NCI-H526 (cell line): ENCODE measurements at regions not wholly inside any gene's neighbourhood (a gene's known extent, or its start where the extent isn't known, plus 50 kb on each side); places are given as distances from the start of the nearest gene placed in this dataset.
"Not testable (repeated sequence)": the region's sequence is repeated elsewhere in the genome, so short reads cannot be mapped to it uniquely, and the experiment has no call there.

Experiments
- DNase-seq, 2 experiments: peaks; one replicate each; lab custom pipeline; 2025; lab: John Stamatoyannopoulos, UW

DNA sequence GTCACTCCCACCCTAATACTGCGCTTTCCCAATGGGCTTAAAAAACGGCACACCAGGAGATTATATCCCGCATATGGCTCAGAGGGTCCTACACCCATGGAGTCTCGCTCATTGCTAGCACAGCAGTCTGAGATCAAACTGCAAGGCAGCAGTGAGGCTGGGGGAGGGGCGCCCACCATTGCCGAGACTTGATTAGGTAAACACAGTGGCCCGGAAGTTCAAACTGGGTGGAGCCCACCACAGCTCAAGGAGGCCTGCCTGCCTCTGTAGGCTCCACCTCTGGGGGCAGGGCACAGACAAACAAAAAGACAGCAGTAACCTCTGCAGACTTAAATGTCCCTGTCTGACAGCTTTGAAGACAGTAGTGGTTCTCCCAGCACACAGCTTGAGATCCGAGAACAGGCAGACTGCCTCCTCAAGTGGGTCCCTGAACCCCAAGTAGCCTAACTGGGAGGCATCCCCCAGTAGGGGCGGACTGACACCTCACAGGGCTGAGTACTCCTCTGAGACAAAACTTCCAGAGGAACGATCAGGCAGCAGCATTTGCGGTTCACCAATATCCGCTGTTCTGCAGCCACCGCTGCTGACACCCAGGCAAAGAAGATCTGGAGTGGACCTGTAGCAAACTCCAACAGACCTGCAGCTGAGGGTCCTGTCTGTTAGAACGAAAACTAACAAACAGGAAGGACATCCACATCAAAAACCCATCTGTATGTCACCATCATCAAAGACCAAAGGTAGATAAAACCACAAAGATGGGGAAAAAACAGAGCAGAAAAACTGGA is 1085.6 kb upstream of the FANCL start:
- DNase-seq = not testable (repeated sequence)

DNA sequence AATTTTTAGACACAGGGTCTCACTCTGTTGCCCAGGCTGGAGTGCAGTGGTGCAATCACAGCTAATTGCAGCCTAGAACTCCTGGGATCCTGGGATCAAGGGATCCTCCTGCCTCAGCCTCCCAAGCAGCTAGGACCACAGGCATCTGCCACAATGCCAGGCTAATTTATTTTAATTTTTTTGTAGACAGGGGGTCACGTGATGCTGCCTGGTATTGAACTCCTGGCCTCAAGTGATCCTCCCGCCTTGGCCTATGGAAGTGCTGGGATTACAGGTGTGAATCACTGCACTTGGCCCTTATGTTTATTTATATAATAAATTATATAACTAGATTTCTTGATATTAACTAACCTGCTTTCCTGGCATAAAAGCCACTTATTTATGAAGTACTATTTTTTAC is 1081.7 kb upstream of the FANCL start:
- DNase-seq = no peak

DNA sequence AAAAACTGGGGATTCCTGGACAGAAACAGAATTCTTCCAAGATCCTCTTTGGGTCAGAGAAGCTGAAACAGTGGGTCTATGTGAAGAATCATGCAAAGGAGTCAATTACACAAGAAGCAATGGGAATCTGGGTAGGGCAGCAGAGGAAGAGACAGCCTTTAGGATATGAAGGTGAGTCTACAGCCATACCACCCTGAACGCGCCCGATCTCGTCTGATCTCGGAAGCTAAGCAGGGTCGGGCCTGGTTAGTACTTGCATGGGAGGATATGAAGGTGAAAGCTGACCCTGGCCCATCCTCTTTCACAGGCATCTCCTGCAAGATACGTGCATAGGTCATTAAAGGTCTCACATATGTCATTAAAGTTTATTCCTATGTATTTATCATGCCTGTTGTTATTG is 1080.9 kb upstream of the FANCL start:
- DNase-seq = no peak

DNA sequence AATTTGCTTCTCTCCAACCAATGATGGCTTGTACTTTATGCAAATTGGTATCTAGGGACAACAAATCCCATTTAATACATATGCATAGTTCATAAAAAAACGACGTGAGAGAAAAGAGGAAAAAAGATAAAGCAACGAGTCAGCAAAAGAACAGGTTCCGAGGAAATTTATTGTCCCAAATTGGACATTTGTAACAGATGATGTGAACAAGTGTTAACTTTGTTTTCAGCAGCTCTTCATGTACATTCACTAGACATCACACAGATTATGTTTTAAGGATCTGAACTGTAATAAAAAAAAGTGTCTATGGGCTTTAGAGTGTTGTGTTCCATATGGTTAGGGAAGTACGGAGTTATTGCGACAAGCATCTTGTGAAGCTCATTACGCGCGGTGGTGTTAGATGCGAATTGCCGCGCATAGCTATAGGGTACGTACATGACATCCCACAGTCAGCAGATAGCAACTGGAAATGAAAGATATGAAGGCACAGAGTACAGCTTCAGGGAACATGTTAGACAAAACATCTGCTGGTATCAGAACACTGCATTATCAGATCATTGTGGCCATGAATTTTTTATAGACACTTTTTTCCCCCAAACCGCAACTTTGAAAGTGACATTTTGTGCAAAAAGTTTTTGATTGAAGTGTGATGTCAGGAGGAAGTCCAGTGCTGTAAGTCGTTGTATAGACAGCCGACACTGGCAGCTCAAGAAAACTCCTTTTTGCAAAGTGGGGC is 1073.1 kb upstream of the FANCL start:
- no peak for DNase-seq

DNA sequence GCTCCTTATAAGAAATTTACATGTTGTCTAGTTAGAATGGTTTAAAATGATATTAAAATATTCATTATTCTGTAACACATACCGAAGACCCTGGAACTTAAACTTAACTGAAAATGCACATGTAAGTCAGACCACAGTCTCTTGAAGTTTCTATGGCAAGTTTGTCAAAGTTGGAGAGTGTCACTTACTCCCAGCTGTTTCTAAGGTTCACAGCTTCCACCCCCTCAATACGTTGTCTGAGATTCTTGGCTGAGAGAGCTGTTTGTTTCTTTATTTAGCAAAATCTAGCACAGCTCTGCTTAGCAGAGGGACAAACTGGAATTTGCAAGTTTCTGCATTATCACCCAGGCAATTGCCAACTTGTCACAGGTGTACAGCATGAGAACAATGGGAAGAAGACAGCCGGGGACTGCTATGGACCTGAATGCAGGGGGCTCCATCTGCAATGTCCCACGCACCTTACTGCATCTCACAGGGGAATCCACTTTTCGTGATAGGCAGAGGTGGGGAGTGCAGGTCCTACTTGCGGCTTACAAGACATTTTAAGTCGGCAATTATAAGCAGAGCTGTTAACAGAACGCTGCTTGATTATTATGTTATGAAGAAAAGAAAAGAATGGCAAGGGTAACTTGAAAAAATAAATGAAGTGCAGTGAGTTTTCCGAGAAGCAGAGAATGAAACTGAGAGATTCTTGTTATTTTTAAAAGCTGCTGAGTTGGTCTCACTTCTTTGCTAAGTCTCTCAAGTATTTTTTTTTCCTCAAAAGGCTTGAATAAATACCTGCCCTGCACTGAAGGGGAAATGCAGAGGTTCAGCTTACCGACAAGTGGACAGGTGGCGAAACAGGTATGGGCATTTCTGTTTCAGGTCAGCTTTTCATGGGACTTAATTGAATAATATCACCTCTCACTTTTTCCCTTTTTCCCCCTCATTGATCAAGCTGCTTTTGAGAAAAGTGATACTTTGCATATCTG is 1072.1 kb upstream of the FANCL start:
- DNase-seq = peak; percentile 33 to 61

DNA sequence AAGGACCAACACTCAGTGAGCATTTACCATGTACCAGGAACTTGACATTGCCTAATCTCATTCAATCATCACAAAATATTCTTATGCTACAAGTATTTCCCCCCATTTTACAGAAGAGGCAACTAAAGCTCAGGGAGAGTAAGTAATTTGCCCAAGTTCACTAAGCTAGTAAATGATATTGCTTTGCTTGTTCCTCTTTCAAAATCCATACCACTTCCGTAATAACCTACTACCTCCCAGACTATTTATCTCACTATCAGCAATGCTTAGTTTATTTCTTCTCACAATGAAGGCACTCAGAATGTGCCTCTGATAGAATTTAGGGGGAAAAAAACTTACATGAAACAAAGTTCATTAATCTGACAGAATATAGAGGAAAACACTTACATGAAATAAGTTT is 1070.9 kb upstream of the FANCL start:
- DNase-seq = no peak

DNA sequence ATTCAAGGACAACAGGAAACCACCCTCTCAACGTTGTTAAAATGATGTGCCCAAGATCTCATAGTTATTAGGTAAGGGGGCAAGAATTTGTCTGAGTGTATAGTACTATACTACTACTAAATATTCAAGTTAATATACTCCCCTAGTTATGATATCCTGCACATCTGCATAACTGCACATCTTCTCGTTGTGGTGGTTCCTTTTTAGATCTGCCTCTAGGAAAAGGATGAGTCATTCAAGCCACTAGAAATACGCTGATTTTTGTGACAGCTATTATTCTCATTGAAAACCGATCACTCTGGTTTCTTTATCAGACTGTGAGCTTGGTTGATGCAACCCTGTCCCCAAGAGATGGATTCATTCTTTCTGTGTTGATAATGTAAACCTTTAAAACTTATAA is 1067.0 kb upstream of the FANCL start:
- DNase-seq = no peak

DNA sequence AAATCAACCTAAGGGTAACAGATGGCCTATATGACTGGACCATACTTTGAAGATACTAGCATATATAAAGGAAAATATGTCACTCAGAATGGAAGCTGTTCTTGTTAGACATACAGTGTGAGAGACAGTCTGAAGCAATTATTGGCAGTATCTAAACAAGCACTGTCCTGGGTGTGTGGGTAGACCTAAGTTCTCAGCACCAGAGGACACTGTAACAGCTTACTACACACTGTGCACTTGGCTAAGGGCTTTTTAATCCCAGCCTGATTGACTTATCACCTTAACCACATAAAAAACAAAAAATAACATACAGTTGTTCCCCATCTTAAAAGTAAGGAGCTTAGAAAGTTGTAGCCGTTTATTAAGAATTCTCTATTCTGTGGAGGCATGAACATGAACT is 1066.1 kb upstream of the FANCL start:
- no peak for DNase-seq

DNA sequence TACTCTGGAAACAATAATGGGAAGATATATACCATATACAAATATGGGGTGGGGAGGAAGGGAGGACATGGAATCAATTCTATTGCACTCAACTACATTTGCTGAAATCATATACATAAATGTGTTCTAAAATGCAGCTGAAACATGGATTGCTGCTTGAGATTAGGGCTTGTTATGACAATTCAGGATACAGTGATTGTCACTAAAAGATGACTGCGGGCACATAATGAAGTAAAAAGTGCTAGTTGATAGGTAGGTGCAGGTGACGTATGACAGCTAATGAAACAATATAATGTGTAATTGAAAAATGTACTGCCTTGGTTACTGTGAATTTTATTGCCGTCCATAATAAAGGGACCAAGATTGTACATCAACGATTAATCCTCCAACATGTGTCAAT is 1062.1 kb upstream of the FANCL start:
- no peak for DNase-seq

DNA sequence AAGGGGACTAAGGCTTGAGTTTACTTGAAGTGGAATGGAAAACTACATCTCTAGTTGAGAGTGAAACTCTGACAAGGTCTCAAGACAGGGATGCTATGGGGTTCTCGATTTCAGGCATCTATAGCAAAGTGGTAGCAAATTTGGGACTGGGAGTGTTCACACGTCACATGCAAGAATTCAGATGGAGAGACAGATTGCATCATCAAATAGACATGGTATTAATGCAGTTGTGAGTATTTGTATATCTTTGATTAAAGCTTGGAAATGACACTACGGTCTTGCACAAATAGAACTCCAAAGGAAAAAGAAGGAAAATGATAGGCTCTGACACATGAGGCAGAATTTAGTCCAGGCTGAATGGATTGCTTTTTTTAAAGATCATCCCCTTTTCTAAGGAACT is 1061.6 kb upstream of the FANCL start:
- no peak for DNase-seq

DNA sequence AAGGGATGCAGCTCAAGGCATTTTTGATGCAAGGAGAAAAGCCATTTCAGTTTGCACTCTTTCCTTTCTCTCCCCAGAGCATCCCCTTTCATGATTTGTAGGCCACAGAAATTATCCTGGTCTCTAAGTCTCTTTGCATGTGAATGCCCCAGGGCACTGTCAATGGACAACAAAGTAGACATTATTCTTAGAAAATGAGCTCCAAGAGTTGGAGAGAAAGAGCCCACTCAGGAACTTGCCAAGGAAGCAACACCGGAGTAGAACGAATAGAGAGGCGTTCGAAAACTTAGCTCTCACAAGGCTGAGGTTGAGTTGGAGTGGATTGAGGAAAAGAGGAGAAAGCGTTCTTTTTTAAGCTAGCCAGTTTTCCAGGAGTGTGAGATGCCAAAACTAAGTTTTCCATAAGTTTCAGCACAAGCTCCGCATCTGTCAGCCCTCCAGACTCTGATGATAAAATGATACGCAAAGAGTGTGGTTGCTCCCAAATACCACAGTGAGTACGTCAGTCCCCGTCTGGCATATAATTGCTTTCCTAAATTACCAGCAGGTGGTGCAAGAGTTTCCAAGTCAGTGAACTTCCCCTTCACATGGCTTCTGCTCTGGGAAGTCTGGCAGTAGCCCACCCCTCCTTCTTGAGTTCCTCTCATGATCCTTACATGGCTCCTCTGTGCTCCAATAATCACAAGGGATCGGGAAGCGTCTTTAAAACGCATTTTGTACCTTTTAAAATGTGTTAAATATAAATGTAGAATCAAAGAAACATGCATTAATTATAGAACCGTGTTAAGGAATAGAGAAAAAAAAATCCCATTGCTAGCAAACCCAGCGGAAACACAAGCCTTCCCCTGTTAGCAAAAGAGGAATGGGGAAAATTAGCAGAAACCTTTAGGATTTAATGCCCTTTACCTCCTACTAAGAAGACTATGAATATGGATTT is 1060.6 kb upstream of the FANCL start:
- peak; percentile 72 to 88 for DNase-seq

DNA sequence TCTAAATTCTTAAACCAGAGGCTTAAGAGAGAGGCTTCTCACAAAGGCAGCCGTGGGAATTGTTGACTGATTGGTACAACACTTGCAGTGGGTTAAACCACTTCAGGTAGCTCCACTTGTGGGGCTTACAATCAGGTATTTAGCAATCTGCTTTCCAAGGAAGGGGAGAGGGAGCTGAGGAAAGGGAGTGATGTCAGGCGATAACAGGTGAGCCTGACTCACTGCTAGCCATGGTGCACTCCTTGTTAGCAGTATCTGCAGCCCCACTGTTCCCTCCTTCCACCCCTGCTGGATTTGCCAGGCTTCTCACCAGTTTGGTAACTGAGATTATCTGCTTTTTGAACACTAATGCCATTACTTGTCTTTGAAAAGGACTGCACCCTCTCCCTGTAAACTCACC is 1056.7 kb upstream of the FANCL start:
- DNase-seq = no peak

DNA sequence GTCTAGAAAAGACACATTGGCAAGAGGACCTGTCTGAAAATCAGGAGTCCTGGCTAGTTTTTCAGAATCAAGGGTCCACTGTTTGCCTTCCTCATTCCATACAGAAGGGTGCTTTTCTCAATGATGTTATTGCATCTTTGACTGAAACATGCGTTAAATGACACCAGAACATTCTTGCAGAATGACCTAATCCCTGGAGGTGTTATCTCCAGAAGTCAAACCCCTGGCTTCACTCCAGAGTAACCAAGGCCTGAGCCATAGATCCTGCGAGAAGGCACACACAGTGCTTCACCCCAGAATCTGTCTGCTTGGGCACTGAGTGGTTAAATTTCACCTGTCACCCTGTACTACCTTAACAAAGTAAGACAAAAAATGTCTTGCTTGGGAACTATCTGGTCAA is 1055.2 kb upstream of the FANCL start:
- no peak for DNase-seq

DNA sequence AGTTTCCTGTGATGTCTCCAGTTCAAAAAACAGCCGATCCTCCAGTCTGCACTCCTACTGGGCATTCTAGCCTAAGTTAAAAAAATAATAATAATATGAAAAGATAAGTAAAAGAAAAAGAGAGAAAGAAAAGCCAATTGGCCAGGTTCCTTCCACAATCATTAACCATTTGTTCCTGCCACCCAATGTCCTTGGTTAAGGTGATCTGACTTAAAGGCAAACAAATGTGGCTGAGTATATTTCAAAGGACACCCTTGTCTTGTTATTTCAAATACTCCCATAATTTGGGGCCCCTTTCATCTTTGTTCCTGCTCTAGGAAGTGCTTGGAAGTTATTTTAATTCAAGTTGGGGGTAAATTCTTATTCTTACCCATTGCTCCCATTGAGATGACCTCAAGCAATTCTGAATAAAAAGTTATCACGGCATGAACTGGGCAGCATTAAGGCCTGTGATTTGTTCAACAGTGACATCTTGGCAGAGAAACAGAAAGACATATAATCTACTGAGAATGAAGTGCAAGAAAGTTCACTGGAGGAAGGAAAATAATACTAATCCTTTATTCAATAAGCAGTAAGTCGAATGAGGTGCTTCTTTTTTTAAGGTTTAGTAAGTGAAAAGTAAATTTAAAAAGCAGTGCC is 1054.5 kb upstream of the FANCL start:
- no peak for DNase-seq

DNA sequence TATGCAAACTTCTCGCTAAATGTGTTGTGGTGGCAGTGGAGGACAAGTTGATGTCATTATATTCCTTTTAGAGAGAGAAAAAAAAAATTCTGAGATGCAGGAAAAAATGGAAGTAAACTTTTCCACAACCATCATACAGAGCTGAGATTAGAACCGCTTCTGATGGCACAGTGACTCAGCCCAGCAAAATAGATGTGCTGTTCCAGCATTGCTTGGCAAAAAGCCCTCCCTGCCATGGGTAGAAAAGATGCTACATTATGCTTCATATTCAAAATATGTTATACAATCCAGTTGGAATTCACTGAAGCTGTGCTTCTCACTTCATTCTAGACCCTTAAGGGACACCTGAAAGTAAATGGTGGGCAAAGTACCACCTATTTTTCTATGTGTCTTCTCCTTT is 1047.6 kb upstream of the FANCL start:
- DNase-seq = no peak

DNA sequence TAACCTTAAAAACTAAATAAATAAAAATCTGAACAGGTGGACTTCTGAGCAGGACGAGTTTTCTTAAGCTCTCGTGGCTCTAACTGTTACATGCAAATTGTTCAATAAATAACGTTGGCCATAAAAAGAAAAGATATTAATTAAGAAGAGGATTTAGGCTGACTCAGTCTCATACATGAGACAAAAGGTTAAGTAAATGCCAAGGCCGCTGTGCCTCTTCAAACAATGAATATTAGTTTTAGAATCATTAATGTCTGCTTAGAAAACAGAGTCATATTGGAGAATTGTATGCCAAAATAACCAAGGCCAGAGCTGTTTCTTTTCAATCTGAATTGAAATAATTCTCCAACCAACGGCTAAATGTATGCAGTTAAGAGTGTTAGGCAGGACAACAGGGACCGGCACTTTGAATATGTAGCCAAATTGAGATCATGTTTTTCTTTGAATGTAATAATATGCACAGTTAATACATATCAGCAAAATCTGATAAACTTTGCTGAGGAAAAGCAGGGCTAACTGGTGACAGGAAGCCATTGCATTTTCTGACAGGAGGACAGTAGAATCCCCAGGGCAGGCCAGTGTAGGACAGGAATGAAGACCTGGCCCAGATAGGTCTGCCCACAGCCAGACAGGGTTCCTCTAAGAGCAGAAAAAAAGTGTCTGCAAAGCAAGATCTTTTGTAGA is 1041.4 kb upstream of the FANCL start:
- no peak for DNase-seq

DNA sequence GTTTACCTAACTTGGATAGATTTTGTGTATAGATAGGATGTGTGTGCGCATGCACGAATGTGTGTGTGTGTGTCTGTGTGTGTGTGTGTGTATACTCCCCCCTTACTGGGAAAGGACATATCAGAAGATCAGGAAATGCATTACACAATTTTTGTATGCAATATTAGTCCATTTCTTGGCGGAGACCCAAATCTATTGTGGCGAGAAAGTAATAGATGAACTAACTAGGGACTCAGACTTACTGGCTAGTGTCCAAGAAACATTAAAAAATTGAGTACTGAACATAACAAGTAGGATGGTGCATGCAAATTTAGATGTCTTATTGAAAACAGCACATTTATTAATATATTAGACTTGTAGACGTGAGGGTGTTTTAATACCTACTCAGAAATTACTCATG is 1036.5 kb upstream of the FANCL start:
- DNase-seq = no peak

DNA sequence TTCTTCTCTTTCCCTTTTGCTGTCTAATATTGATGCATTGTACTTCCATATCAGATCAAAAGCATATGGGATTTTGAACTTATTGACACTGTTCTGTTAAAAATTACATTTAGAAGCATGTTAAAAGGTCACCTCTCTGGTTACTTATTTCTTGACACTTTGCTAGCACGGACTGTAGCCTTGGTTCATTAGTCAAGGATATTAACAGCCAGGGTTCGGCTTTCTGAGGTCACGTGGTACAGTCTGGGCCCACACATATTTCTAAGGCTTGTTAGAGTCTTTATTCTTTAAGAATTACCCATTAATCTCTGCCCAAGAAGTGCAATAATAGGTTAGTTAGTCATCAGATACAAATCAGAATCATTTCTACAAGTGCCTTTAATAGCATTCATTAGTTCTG is 1035.8 kb upstream of the FANCL start:
- DNase-seq = no peak

DNA sequence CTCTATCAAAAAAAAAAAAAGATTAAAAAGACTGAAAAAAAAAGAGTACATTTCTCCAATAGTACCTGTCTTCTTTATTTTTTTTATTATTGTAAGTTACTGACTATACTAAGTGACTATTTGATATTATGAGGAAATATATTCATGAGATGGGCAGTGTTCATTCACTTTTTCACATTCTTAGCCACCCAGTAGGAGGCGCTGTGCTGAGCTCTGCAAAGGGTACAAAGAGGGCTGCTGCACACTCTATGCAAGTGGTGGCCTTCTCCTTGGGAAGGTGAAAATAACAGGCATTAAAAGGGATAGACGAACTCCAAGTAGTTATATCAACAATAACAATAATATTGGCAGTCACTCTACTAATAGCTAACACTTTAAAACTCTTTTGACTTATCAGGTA is 1034.9 kb upstream of the FANCL start:
- DNase-seq = peak in 1 of 2 experiments; percentile 5

DNA sequence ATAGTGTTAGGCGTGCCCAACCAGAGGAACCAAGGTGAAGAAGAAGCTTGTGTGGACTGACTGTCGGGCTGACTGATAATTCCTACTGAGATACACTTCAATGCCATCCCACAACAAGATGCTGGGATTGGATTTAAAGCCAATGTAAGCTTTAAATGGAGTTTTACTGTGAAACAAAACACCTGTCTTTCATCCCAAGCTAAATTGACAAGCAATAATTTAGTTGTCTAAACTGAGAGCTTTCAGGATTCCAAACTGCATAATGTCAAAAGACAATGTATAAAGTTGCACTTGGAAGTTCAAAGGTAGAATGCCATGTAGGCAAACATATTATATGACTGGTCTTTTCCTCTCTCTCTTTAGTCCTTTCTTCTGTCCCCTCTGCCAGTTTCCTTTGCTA is 1025.3 kb upstream of the FANCL start:
- DNase-seq = no peak
